ENCODE measurements at regions not wholly inside any gene's neighbourhood (a gene's known extent, or its start where the extent isn't known, plus 50 kb on each side); places are given as distances from the start of the nearest gene placed in this dataset.

GRCh38 chr22:49286181-49286760, 541.4 kb downstream of the BRD1 start:
- DNase-seq (ENCODE audit: low read depth in 1 of 2, low spot score in 1 of 2), result no peak
- Histone ChIP-seq H3K27ac (replicated peaks) (no peak overlapping the region), H3K27me3 (ENCODE audit: insufficient read depth, poor library complexity, severe bottlenecking) (no peaks in the 10 kb centered on the region), H3K4me3 (replicated peaks; ENCODE audit: insufficient read depth, low read length) (no peak overlapping the region)
- TF ChIP-seq, protein P1, sequence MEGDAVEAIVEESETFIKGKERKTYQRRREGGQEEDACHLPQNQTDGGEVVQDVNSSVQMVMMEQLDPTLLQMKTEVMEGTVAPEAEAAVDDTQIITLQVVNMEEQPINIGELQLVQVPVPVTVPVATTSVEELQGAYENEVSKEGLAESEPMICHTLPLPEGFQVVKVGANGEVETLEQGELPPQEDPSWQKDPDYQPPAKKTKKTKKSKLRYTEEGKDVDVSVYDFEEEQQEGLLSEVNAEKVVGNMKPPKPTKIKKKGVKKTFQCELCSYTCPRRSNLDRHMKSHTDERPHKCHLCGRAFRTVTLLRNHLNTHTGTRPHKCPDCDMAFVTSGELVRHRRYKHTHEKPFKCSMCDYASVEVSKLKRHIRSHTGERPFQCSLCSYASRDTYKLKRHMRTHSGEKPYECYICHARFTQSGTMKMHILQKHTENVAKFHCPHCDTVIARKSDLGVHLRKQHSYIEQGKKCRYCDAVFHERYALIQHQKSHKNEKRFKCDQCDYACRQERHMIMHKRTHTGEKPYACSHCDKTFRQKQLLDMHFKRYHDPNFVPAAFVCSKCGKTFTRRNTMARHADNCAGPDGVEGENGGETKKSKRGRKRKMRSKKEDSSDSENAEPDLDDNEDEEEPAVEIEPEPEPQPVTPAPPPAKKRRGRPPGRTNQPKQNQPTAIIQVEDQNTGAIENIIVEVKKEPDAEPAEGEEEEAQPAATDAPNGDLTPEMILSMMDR (IDR thresholded peaks at IDR 0.05; ENCODE audit: insufficient read depth, low read length), result no peak
- no peak for TF ChIP-seq SPI1 (IDR thresholded peaks at IDR 0.05; ENCODE audit: borderline replicate concordance, low read depth)
- no peak for TF ChIP-seq GABPA (IDR thresholded peaks at IDR 0.05; ENCODE audit: low read depth)
- no peak for TF ChIP-seq POLR2AphosphoS5 (IDR thresholded peaks at IDR 0.05; ENCODE audit: low read depth)
- TF ChIP-seq, protein P2, sequence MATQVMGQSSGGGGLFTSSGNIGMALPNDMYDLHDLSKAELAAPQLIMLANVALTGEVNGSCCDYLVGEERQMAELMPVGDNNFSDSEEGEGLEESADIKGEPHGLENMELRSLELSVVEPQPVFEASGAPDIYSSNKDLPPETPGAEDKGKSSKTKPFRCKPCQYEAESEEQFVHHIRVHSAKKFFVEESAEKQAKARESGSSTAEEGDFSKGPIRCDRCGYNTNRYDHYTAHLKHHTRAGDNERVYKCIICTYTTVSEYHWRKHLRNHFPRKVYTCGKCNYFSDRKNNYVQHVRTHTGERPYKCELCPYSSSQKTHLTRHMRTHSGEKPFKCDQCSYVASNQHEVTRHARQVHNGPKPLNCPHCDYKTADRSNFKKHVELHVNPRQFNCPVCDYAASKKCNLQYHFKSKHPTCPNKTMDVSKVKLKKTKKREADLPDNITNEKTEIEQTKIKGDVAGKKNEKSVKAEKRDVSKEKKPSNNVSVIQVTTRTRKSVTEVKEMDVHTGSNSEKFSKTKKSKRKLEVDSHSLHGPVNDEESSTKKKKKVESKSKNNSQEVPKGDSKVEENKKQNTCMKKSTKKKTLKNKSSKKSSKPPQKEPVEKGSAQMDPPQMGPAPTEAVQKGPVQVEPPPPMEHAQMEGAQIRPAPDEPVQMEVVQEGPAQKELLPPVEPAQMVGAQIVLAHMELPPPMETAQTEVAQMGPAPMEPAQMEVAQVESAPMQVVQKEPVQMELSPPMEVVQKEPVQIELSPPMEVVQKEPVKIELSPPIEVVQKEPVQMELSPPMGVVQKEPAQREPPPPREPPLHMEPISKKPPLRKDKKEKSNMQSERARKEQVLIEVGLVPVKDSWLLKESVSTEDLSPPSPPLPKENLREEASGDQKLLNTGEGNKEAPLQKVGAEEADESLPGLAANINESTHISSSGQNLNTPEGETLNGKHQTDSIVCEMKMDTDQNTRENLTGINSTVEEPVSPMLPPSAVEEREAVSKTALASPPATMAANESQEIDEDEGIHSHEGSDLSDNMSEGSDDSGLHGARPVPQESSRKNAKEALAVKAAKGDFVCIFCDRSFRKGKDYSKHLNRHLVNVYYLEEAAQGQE (IDR thresholded peaks at IDR 0.05; ENCODE audit: insufficient replicate concordance, low read depth), result no peak

GRCh38 chr22:49284931-49285330, 542.7 kb downstream of the BRD1 start:
- Histone ChIP-seq H3K27me3 (ENCODE audit: insufficient read depth, poor library complexity, severe bottlenecking) (no peaks in the 10 kb centered on the region), H3K4me3 (replicated peaks; ENCODE audit: insufficient read depth, low read length) (no peak overlapping the region), H3K27ac (replicated peaks) (no peak overlapping the region)
- DNase-seq (ENCODE audit: low read depth in 1 of 2, low spot score in 1 of 2), result no peak
- TF ChIP-seq GABPA (IDR thresholded peaks at IDR 0.05; ENCODE audit: low read depth) (no peak), SPI1 (IDR thresholded peaks at IDR 0.05; ENCODE audit: borderline replicate concordance, low read depth) (no peak), POLR2AphosphoS5 (IDR thresholded peaks at IDR 0.05; ENCODE audit: low read depth) (no peak)
- TF ChIP-seq, protein P1 (IDR thresholded peaks at IDR 0.05; ENCODE audit: insufficient read depth, low read length), result no peak
- TF ChIP-seq, protein P2 (IDR thresholded peaks at IDR 0.05; ENCODE audit: insufficient replicate concordance, low read depth), result no peak

DNA sequence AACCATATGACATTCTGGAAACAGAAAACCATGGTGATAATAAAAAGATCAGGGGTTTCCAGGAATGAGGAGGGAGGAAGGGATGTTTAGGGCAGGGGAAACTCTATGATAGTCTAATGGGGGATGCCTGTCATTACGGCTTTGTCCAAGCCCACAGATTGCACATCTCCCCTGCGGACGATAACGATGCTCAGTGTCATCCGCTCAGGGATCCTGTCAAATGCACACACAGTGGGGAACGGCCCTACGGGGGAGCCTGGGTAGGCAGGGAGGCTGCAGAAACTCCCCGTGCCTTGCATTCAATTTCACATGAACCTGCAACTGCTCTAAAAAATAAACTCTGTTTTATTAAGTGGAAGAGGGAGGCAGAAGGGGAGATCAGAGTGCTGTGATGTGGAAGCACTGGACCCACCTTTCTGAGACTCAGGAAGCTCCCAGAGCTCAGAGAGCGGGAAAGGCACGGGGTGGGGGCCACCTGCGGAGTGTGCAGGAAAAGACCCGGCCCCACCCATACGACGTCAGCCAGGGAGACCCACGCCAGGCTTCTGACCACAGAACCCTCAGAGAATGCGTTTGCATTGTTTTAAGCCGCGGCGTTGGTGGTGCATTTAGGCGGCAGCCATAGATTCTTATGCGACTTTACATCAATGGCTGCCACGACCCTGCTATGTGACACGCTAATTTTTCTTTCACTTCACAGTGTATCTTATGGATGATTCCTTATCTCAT, 543.5 kb downstream of the BRD1 start:
- Histone ChIP-seq H3K27me3 (ENCODE audit: insufficient read depth, poor library complexity, severe bottlenecking) (no peaks in the 10 kb centered on the region), H3K4me3 (replicated peaks; ENCODE audit: insufficient read depth, low read length) (no peak overlapping the region), H3K27ac (replicated peaks) (no peak overlapping the region)
- no peak for DNase-seq (ENCODE audit: low read depth in 1 of 2, low spot score in 1 of 2)
- TF ChIP-seq POLR2AphosphoS5 (IDR thresholded peaks at IDR 0.05; ENCODE audit: low read depth), result no peak

GRCh38 chr22:49282596-49282995, 545.1 kb downstream of the BRD1 start:
- Histone ChIP-seq H3K27ac (replicated peaks) (no peak overlapping the region), H3K27me3 (ENCODE audit: insufficient read depth, poor library complexity, severe bottlenecking) (no peaks in the 10 kb centered on the region), H3K4me3 (replicated peaks; ENCODE audit: insufficient read depth, low read length) (no peak overlapping the region)
- TF ChIP-seq, protein P1 (IDR thresholded peaks at IDR 0.05; ENCODE audit: insufficient read depth, low read length), result no peak
- no peak for TF ChIP-seq POLR2AphosphoS5 (IDR thresholded peaks at IDR 0.05; ENCODE audit: low read depth)
- TF ChIP-seq GABPA (IDR thresholded peaks at IDR 0.05; ENCODE audit: low read depth), result no peak
- TF ChIP-seq, protein P2 (IDR thresholded peaks at IDR 0.05; ENCODE audit: insufficient replicate concordance, low read depth), result no peak
- no peak for TF ChIP-seq SPI1 (IDR thresholded peaks at IDR 0.05; ENCODE audit: borderline replicate concordance, low read depth)
- no peak for DNase-seq (ENCODE audit: low read depth in 1 of 2, low spot score in 1 of 2)

Data from HL-60 (cell line).